MV-4-11 (cell line): ENCODE measurements at regions not wholly inside any gene's neighbourhood (a gene's known extent, or its start where the extent isn't known, plus 50 kb on each side); places are given as distances from the start of the nearest gene placed in this dataset.

Source experiments
- DNase-seq: peaks from one replicate; lab custom pipeline; 2025; lab: John Stamatoyannopoulos, UW

GRCh38 chr3:182585532-182586150 is 207.7 kb upstream of the ATP11B start:
- DNase-seq, result no peak

GRCh38 chr3:182592747-182593146 is 200.6 kb upstream of the ATP11B start:
- DNase-seq, result no peak

DNA sequence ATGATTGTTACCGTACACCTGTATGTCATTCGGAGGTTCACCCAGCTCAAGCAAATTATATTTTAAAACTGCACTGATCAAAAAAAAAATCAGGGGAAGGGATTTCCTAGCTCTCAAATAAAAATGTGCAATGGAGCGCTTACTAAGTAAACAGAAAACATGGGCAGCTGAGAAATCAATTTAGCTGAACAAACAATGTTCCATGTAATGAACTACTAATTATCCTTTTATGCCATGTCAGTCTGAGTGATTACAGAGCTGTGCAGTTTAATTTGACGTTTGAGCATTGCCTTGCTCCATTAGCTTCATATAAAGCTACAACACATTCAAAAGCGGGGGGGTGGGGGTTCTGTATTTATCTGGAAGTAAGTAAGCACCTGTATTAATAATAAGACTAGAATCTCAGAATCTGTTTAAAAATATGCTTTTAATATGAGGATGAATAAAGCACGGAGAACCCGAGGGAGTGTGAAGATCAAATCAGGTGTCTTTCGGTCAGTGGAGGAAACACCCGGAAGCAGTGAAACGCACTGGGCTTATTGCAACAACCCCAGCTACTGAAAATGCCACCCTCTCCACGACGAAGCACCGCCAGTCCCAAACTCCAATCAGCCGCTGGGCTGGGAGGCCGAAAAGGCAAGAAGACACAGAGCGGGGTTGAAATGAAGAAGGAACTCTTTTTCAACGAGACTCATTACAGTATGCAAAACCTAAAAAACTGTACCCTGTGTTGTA is 196.5 kb upstream of the ATP11B start:
- no peak for DNase-seq

- no peak for DNase-seq
Observed at GRCh38 chr3:182597621-182598041, 195.7 kb upstream of the ATP11B start.

DNA sequence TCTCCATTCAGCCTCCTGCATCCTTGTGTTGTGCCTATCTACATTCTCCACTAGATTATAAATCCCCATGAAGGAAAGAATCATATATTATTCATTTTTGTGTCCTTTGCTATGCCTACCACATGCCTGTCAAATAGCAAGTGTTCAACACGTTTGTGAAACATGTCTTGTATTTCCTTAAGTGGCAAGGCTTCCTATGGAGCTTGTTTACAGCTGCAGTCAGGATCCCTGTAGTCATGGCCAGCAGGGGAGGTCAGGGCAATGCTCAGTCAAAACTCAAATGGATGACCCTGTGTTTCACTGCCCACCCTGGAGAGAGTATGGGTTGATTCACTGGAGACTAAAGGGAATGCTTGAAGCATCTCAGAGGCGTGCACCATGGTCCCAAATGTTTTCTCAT is 191.7 kb upstream of the ATP11B start:
- DNase-seq, result no peak

DNA sequence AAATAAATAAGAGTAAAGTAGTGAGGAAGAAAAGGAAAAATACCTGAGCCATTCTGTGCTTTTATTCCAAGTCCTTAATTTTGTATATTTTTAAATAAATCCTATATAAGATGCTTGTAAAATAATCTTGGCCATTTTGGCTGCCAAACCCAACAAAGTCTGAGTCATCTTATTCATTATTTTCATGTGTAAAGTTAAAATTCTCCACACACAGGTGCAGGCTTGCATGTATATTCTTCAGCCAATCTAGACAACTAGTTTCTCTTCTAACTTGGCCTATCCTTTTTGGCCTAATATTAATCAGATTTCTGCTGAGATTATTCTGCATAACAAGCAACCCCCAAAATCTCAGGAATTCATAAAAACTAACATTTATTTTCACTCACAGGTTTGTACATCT is 189.8 kb upstream of the ATP11B start:
- no peak for DNase-seq

GRCh38 chr3:182605882-182606611 is 187.3 kb upstream of the ATP11B start:
- no peak for DNase-seq

DNA sequence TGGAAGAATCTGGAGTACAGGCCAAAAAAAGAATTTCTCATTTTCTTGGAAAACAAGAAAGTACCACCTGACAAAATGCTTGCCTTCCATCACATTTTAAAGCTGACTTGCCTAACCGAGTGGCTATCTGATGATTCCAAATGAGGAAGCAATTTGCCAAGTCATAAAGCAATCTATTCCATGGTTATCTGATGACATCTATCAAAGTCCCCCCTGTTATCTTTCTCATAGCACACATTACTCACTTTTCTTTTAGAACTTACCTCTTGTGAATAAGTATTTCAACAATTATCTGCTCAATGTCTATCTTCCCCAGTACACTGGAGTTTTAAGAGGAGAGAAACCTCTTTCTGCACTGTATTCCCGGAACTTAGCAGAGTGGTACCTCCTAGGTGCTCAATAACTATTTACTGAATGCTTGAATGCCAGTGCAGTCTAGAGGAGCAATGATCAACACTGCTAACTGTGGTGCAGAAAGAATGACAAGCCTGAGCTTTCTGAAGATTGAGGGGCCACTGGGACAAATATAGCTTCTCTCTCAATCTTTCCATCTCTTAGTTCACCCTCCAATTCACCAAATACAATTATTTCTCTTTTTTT is 186.3 kb upstream of the ATP11B start:
- no peak for DNase-seq

GRCh38 chr3:182608832-182609231 is 184.5 kb upstream of the ATP11B start:
- no peak for DNase-seq

DNA sequence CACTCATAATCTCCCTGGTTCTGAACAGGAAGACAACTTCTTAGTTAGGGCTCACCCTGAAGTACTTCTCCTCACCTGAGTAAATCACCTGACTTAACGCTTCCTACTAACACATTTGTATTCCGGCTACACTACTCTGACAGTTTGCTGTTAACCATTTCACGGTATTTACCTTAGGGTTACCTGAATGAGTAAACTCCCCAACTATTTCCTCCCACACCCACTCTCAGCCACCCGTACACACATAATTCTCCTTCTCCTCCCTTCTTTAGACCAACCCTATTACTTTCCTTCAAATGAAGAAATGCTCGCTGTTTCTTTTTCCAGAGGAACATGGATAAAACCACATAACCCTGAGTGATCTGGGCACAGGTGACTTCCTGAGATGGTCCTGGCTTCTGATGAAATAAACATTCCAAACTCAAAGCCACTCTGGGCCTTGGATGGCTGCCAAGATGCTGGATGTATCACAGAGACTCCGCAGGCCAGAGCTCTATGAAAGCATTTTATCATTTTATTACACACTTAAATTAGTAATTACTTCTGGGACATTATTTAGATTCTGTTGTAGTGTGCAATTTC is 183.6 kb upstream of the ATP11B start:
- no peak for DNase-seq

GRCh38 chr3:182612332-182612731 is 181.0 kb upstream of the ATP11B start:
- DNase-seq, result no peak

GRCh38 chr3:182617500-182617899 is 175.8 kb upstream of the ATP11B start:
- no peak for DNase-seq

DNA sequence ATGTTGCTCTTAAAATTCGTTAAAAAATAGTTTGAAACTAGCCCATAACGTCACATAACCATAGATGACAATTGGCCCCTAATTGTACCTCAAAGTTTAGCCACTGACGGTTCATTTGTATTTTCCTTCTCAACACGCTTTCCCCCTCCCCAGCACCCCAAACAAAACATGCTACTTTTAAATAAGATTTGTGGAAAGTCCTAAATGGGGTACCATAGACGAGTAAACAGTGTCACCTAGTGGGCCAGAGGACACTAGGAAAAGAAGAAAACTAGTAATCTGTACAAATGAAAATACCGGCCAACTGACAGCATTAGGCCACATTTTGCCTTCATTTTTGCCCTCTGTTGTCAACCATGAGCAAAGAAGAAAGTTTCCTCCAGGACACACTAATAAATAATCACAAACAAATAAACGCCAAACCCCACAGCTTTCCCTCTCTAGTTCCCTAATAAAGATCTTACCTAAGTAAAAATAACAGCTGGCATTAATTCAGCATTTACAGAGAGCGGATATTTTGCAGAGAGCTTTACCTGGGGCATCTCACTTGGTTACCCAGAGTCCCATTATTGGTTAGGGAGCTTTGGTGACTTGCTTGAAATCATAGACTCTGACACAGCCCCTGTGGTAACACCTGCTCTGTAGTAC is 175.1 kb upstream of the ATP11B start:
- DNase-seq, result no peak

GRCh38 chr3:182618981-182619591 is 174.2 kb upstream of the ATP11B start:
- no peak for DNase-seq

DNA sequence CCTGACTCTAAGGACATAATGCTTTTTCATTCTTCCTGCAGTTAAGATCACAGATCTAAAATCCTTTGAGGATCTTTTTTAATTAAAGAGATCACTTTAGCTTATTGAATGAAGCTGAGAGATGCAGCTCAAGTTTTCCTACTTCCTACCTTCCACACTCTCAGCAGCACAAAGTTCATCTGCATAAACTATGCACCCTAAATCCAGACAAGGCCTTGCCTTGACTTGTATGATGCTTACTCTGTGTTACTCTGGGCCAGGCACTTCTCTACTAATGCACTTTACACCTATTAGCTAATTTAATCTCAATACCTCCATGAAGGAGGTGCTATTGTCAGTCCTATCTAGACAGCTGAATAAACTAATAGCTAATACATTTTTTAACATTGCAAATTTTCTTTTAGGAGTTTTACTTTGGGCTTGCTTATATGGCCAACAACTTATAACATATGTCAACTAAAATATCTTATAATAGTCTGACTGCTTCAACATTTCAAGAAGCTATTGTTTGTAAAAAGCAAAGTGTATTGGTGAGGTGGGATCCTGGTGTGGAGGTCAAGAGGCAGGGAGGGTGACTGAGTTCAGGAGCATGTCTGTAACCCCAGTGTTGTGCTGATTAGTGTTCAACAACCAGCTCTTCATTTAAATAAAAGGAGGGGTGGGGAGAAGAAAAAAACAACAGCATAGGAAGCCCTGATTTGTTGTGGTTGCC is 172.4 kb upstream of the ATP11B start:
- DNase-seq, result no peak

- no peak for DNase-seq
Observed at GRCh38 chr3:182621435-182622240, 171.7 kb upstream of the ATP11B start.

GRCh38 chr3:182622241-182622545 is 171.1 kb upstream of the ATP11B start:
- DNase-seq, result no peak

DNA sequence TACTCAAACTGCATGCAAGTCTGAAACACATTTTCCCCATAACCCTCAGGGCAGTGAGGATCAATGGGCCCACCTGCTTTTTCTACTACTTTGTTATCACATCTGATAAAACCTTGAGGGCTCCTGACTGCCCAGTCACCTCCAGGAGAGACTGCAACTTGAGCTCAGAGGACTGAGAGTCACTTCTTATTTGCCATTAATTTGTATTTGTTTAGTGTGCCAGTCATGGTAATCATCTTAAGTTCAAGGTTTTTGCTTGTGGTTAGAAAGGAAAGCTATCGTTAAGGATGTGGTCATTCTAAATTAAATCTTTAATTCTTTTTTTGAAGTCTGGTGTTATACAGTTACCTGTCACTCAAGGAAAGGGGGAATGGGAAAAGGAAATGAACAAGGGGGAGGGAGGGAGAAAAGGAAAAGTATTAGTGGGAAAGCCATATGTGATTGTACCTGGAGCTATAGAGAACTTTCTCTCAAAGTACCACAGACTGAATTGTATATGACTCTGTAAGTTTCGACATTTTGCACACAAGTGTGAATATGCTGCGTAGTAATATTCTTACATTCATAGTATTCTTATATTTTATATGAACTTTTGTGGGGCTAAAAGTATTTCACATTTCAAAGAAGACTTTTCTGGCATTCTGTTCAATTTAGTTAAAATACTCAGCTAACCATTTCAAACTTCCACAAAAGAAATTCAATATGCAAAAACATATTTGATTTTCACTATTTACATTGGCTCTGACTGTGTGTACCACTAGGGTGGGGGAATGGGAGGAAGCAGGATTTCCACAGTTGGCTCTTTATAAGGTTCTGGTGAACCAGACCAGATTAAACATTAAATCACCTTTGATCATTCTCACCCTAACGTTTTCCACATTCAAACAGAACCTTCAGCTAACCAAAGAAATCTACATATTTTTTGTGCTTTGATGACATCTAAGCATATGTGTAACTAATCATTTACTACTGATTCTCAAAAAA is 166.5 kb upstream of the ATP11B start:
- DNase-seq, result no peak

GRCh38 chr3:182628531-182628930 is 164.8 kb upstream of the ATP11B start:
- no peak for DNase-seq
